ENCODE measurements at regions not wholly inside any gene's neighbourhood (a gene's known extent, or its start where the extent isn't known, plus 50 kb on each side); places are given as distances from the start of the nearest gene placed in this dataset.

DNA sequence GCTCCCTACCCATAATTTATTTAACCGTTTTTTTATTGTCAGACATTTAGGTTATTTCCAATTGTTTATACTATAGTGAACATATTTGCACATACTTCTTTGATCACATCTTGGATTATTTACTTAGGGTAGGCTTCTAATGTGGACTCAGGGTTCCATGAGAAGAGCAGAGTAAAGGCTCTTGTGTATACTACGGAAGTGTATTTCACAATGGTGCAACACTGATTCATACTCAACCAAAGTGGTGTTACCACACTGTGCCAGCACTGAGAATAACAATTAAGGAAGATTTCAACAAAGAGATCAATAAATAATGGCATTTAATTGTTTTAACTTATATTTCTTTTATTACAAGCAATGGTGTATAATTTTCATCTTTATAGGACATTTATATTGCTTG lies 251.2 kb downstream of the ZNF326 start:
- TF ChIP-seq, protein P1, sequence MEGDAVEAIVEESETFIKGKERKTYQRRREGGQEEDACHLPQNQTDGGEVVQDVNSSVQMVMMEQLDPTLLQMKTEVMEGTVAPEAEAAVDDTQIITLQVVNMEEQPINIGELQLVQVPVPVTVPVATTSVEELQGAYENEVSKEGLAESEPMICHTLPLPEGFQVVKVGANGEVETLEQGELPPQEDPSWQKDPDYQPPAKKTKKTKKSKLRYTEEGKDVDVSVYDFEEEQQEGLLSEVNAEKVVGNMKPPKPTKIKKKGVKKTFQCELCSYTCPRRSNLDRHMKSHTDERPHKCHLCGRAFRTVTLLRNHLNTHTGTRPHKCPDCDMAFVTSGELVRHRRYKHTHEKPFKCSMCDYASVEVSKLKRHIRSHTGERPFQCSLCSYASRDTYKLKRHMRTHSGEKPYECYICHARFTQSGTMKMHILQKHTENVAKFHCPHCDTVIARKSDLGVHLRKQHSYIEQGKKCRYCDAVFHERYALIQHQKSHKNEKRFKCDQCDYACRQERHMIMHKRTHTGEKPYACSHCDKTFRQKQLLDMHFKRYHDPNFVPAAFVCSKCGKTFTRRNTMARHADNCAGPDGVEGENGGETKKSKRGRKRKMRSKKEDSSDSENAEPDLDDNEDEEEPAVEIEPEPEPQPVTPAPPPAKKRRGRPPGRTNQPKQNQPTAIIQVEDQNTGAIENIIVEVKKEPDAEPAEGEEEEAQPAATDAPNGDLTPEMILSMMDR (IDR thresholded peaks at IDR 0.05 in 4 of 5, conservative IDR thresholded peaks at IDR 0.05 in 1 of 5), result no peak
- TF ChIP-seq POLR2A (IDR thresholded peaks at IDR 0.05), result no peak
